ENCODE measurements at regions not wholly inside any gene's neighbourhood (a gene's known extent, or its start where the extent isn't known, plus 50 kb on each side); places are given as distances from the start of the nearest gene placed in this dataset.
"Not testable (repeated sequence)": the region's sequence is repeated elsewhere in the genome, so short reads cannot be mapped to it uniquely, and the experiment has no call there.

- DNase-seq = peak; percentile 2
Measured at GRCh38 chrX:879756-880698, 249.4 kb downstream of the SHOX start.

- DNase-seq = no peak
Measured at GRCh38 chrX:874061-874460, 243.5 kb downstream of the SHOX start.

DNA sequence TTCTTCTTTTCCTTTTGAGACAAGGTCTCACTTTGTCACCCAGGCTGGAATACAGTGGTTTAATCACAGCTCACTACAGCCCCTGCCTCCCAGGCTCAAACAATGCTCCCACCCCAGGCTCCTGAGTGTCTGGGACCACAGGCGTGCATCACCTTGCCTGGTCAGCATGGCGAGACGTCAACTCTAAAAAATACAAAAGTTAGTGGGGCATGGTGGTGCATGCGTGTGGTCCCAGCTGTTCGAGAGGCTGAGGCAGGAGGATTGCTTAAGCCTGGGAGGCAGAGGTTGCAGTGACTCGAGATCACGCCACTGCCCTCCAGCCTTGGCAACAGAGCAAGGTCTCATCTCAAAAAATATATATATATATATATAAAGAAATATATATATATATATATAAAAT lies 242.4 kb downstream of the SHOX start:
- no peak for DNase-seq

- DNase-seq = no peak
Measured at GRCh38 chrX:872090-872489, 241.5 kb downstream of the SHOX start.

DNA sequence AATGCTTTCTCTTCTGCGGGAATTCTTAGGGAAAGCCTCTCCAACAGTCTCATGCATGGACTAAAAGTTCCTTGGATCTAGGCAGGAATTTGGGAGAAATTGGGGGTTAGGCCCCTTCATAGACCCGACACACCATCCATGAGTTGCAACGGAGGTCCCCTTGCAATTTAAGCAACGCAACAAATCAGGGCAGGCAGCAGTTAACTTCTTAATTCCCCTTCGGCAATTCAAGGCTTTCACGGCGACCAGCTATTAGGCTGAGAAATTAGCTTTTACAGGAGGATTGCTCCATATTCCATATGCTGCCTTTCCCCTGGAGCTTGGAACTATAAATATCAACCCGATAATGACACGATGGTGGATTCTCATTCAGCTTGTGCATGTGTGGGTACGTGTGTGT lies 241.0 kb downstream of the SHOX start:
- DNase-seq = no peak

DNA sequence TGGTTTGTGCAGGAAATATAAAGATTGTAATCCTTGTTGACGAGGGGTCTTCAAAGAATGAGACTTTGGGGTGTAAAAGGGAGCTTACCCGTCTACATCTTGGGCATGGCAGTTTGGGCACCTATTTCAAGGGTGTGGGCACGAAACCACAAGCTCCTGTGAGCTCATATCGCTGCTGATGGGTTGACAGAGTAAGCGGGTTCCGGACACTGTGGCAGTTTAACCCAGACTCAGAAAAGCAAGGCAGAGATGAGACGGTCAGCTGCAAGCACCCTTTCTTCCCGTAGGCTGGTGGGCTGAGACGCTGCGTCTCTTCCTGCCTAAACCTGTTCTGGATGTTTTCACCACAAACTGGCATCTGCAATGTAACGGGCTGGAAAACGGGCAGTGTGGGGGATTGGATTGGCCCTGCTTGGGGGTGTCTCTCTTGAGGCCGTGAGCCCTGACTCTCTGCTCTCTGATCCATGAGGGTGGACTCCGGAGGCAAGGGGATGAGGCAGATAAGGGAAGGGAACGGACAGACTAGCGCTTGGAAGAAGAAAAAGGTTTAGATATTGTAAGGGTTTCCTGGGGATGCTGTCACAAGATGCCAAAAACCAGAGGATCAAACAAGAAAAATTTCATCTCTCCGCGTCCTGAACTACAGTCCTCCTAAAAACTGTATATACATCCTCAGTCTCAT lies 237.5 kb downstream of the SHOX start:
- DNase-seq = no peak

- no peak for DNase-seq
Measured at GRCh38 chrX:867502-867901, 236.9 kb downstream of the SHOX start.

GRCh38 chrX:866441-866990 lies 235.9 kb downstream of the SHOX start:
- DNase-seq = no peak

DNA sequence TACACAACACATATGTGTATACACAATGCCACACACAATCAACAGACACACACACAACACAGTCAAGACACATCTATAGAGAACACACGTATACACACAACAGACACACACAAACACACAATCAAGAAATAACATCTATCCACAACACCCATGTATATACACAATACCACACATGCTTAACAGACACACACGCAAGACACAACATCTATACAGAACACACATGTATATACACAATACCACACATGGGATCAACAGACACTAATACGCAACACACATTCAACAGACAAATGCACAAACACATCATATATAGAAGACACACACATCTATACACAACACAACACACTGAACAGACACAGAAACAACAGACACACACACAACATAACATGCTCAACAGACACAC lies 234.8 kb downstream of the SHOX start:
- DNase-seq = no peak

GRCh38 chrX:861921-862320 lies 231.3 kb downstream of the SHOX start:
- no peak for DNase-seq

DNA sequence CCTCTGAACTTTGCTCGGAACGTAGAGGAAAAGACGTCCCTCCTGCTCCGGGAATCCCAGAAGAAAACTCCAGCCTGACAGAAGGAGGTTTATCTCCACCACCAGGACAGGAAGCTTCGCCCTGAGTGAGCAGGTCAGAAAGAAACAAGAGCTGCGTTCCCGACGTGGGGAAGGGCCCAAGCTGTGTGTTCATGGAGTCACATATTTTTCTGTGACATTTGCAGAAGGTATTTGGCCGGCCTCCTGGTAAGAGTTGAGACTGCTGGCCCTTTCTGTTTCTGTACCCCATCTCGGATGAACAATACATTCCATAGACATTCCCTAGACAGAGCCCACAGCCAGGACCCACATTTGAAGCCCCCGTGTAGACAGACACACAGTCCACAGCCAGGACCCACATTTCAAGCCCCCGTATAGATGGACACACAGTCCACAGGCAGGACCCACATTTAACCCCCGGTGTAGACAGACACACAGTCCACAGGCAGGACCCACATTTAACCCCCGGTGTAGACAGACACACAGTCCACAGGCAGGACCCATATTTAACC lies 230.8 kb downstream of the SHOX start:
- no peak for DNase-seq

DNA sequence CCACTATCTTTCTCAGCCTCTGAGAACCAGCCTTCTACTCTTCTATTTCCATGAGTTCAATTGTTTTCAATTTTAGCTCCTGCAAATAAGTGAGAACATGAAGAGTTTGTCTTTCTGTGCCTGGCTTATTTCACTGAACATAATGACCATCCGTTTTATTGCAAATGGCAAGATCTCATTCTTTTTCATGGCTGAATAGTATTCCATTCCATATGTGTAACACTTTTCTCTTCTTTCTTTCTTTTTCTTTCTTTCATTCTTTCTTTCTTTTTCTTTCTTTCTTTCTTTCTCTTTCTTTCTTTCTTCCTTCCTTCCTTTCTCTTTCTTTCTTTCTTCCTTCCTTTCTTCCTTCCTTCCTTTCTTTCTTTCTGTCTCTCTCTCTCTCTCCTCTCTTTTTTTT lies 228.7 kb downstream of the SHOX start:
- DNase-seq = no peak

GRCh38 chrX:858542-859078 lies 228.0 kb downstream of the SHOX start:
- DNase-seq = no peak

DNA sequence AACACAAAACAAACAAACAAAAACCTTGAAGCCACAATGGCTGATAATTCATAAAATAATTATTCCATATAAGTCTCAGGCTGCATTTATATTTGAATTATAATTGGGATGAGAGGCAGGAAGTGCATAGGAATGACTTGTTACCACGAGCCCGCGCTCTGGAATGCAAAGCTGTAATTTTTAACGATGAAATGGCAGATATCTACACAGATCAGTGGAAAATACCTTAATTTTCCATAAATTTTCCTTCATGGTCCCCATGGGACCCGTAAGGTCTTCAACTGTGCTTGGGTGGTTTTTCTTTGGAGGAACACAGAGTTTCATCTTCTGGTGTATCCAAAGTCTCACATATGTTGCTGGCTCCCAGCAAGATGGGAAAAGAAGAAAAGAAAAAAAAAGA lies 226.8 kb downstream of the SHOX start:
- DNase-seq = no peak

DNA sequence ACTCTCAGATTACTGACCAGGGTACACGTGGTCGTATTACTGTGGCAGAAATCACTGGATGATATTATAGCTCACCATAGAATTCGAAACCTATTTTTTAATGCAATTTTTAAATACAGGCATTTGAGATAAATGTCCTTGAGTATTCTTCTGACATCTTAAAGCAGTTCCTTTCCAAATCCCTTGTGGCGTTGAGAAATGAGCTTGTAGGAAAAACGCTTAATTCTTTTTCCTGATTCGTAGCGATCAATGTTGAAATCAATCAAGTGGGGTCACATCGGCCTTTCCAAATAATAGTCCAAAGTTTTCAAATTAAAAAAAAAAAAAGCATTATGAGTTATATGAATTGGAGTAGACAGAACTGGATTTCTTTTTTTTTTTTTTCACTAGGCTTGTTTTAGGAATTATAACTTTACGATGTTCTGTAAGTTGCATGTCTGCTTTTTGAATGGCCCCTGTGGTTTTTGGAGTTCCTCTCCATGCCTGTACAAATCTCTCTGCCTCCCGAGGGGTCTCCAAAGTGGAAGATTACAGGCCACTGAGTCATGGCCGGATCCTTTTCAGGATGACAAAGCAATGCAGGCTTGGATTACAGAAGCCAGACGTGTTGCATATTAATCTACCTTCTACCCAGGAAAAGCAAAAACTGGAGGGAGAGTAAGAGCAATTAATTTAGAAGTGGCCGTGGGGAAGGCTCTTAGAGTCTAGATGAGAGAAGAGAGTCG lies 226.1 kb downstream of the SHOX start:
- no peak for DNase-seq

DNA sequence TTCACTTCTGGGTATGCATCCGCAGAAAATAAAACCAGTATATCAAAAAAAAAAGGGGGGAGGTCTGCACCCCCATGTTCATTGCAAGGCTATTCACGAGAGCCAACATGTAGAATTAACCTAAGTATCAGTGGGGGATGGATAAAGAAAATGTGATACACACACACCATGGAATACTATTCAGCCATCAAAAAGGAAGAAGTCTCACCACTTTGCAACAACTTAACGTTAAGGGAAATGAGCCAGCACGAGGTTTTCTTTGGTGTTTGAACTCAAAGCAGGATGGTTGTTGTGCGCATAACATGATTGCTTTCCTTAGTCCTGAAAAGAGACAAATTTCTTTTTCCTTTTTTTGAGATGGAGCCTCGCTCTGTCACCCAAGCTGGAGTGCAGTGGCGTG lies 222.7 kb downstream of the SHOX start:
- no peak for DNase-seq

- no peak for DNase-seq
Measured at GRCh38 chrX:850471-850916, 219.9 kb downstream of the SHOX start.

DNA sequence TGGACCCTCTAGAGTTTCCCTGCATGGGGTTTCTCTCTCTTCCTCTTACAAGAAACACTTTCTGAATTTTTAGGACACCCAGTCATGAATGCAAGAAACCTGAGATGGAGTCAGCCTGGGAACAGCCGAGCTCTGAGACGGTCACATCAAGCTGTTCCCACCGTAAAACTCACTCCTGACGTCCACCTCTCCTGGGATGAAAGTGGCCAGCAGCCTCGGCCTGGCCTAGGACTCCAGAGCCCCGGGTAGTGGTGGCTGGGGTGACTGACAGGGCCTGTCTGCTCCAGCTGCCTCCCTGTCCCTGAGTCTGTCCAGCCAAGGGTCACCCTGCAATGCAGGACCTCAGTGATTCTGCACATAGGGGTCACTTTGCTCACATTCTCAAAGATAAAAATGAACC lies 217.8 kb downstream of the SHOX start:
- no peak for DNase-seq

DNA sequence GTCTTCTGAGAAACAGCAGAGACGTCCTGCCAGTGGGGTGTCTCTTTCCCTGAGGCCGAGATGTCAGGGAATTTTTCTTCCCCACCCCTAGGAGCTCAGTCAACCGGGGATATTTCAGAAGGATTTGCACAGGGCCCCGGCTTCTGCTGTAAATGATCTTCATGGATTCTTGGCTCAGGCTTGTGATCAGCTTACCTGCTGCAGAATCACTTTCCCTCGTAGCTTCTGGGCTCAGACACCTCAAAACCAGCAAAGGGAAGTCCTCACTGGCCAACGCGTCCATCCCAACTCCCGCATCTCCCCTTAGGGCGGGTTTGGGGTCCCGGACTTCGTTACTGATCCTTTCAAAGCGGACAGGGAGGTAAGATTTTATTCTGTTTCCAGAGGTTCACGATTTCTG lies 212.7 kb downstream of the SHOX start:
- DNase-seq = no peak

DNA sequence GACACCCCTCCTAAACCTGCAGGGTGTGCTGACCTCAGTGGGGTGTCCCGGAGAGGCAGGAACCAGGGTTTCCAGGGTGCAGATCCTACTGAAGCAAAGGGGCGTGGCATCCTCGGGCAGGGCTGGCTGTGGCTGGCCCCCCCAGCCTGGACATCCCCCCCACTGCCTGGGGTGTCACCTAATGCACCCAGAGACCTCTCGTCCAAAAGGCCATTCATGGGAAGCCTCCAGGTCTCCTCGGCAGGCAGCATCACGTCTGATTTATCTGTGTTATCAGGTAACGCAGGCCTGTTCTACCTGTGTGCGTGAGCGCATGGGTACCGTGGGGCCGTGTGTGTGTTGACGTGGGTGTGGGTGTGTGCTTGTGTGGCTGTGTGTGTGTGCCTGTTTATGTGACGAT lies 210.0 kb downstream of the SHOX start:
- DNase-seq = no peak

GRCh38 chrX:838666-839065 lies 208.1 kb downstream of the SHOX start:
- DNase-seq = not testable (repeated sequence)

DNA sequence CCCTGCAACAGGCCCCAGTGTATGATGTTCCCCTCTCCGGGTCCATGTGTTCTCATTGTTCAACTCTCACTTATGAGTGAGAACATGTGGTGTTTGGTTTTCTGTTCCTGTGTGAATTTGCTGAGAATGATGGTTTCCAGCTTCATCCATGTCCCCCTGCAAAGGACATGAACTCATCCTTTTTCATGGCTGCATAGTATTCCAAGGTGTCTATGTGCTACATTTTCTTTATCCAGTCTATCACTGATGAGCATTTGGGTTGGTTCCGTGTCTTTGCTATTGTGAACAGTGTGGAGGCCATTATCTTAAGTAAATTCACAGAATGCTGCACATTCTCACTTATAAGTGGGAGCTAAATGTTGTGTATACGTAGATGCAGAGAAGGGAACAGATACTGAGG lies 205.3 kb downstream of the SHOX start:
- DNase-seq = not testable (repeated sequence)

DNA sequence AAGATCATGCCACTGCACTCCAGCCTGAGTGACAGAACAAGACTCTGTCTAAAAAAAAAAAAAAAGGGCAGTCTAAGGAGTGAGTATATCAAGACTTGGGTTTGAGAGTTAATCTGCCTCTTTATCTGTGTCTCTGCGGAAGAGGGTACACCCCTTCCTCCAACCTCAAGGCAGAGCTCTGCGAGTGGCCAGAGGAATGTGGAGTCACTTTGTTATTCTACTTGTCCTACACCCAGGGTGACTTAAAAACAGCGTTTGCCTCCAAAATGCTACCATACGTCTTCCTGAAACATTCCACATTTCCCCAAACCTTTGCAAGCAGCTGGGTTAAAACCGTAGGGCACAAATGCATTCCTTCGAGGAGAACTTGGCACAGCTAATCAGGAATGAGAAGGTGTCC lies 199.9 kb downstream of the SHOX start:
- DNase-seq = no peak
